Heart left ventricle (tissue), 16 donors: ENCODE measurements at regions not wholly inside any gene's neighbourhood (a gene's known extent, or its start where the extent isn't known, plus 50 kb on each side); places are given as distances from the start of the nearest gene placed in this dataset.
A peak's percentile ranks its signal among the peaks of the same experiment; 100 is the strongest.

ENCODE experiments used
- ATAC-seq, 4 donors: fragments of 200-7000 bp; cut with Tn5 transposase; one replicate each; pipeline ENCODE4 v1.9.1; 2020 to 2022; ENCODE audit warnings: moderate library complexity in 4 of 4, mild to moderate bottlenecking in 3 of 4, moderate number of reproducible peaks in 1 of 4
- DNase-seq, 5 donors: peaks; one replicate each; pipeline ENCODE4 v3.0.0-alpha.2; 2020
- H3K27ac ChIP-seq, 12 donors: fragments of 200-600 bp; sonication (generic) in 4 of 12; one replicate each; pipeline versions ENCODE4 v1.5.0 to v1.8.0; 2016 to 2022; ENCODE audit warnings: mild to moderate bottlenecking in 2 of 12
- H3K27me3 ChIP-seq, 9 donors: fragments of 200-600 bp; sonication (generic) in 2 of 9; one replicate each; pipeline versions ENCODE4 v1.5.1 to v1.8.0; 2016 to 2022; ENCODE audit warnings: mild to moderate bottlenecking in 3 of 9
- H3K36me3 ChIP-seq, 9 donors: fragments of 200-600 bp; sonication (generic) in 2 of 9; one replicate each; pipeline versions ENCODE4 v1.5.0 to v1.8.0; 2018 to 2022; ENCODE audit warnings: mild to moderate bottlenecking in 2 of 9
- H3K4me1 ChIP-seq, 12 donors: fragments of 200-600 bp; sonication (generic) in 4 of 12; one replicate each; pipeline versions ENCODE4 v1.5.0 to v1.8.0; 2016 to 2022; ENCODE audit warnings: mild to moderate bottlenecking in 3 of 12
- H3K4me3 ChIP-seq, 12 donors: fragments of 200-600 bp; sonication (generic) in 4 of 12; one replicate each; pipeline versions ENCODE4 v1.5.0 to v1.8.0; 2017 to 2022; ENCODE audit warnings: mild to moderate bottlenecking in 9 of 12, moderate library complexity in 4 of 12
- H3K9me3 ChIP-seq, 12 donors: fragments of 200-600 bp; sonication (generic) in 4 of 12; one replicate each; pipeline versions ENCODE4 v1.5.0 to v1.8.0; 2016 to 2022; ENCODE audit warnings: mild to moderate bottlenecking in 1 of 12
- CTCF ChIP-seq, 12 donors: fragments of 200-600 bp; sonication (generic) in 4 of 12; IDR thresholded peaks; one replicate each; pipeline versions ENCODE4 v1.5.0 to v1.8.0; 2018 to 2022; ENCODE audit warnings: antibody characterized with exemption in 12 of 12, mild to moderate bottlenecking in 5 of 12
- POLR2A ChIP-seq, 2 donors: fragments of 450-650 bp; IDR thresholded peaks; one replicate each; pipeline ENCODE4 v1.6.1; 2017; ENCODE audit warnings: antibody characterized with exemption in 2 of 2, mild to moderate bottlenecking in 2 of 2, moderate library complexity in 2 of 2
- WGBS, 4 donors: extraction: QIAGEN DNeasy Blood & Tissue Kit in 2 of 4; methylation state at CpG; one replicate each; pipeline versions ENCODE4 v1.1.5 to v1.1.7; 2013 to 2018; 5-methylcytosine and 5-hydroxymethylcytosine counted together
- intact Hi-C, 10 donors: fragments of 100-400 bp; cut with DNase I; formaldehyde crosslinking; loops; one replicate each; pipeline versions ENCODE4 v1.11.1 to v1.14.2; 2022
- donor health status: ischemic (EF 13 %, LVEDD 7.1; RV severe dilation, severe dysfunction).
- donor health status: healthy with polysubstance abuse.
- donor health status: DM: no; HTN: yes; CAD: no.
- donor health status: DM: no; HTN: no; CAD: no.
- donor health status: ischemic (EF 25% LVEDD 6.9; RV normal size, moderate dysfunction).
- donor health status: ischemic (EF 25% LVEDD 5.7; RV mildly dilated, moderate dysfunction).
- donor health status: healthy.
- donor health status: DM: yes; HTN: yes; CAD: no.
- donor health status: ischemic (EF 35%, LVEDD 5.7; RV mildly dilated, moderate dysfunction).
- donor health status: nonischemic (EF 11% LVEDD 7.7; RV severe dilation, severe dysfunction).
- donor health status: DM: yes; HTN: yes; CAD: no.
- donor health status: PGD.
- donor health status: ischemic (EF 29% LVEDD 5.4; RV normal size, mild dysfunction).
- donor health status: nonischemic (EF 23%, LVEDD 6.1; RV moderate dilation, normal function).

- no peaks in the 10 kb centered on the region for H3K36me3 ChIP-seq
- DNase-seq (peak in 1 of 5 donors; percentile 44), ATAC-seq (no peak)
- WGBS, 4 donors, result 82 to 90% (median 84%) methylated on average over 2 to 24 of the region's 24 CpGs
- no peak overlapping the region for H3K4me3 ChIP-seq
- H3K27me3 ChIP-seq, result no peaks in the 10 kb centered on the region
- intact Hi-C loops, result no loop called here
- TF ChIP-seq CTCF (IDR thresholded peaks at IDR 0.05), result no peak
- no peak for TF ChIP-seq POLR2A (IDR thresholded peaks at IDR 0.05)
- no peaks in the 10 kb centered on the region for H3K4me1 ChIP-seq
- peaks cover 0 to 35% (median 8%) of the 10 kb centered on the region in 12 donors for H3K9me3 ChIP-seq
- H3K27ac ChIP-seq, result no peak overlapping the region
These were observed 658.6 kb downstream of the GRXCR1 start for GRCh38 chr4:43550981-43551627.

- no peak for TF ChIP-seq CTCF (IDR thresholded peaks at IDR 0.05)
- Histone ChIP-seq H3K9me3 (peaks cover 0 to 47% (median 6%) of the 10 kb centered on the region in 12 donors), H3K4me1 (no peaks in the 10 kb centered on the region), H3K36me3 (no peaks in the 10 kb centered on the region), H3K27me3 (no peaks in the 10 kb centered on the region), H3K4me3 (no peak overlapping the region), H3K27ac (no peak overlapping the region)
- DNase-seq (no peak), ATAC-seq (no peak)
- intact Hi-C loops, result no loop called here
- 83 to 89% (median 85%) methylated on average over 1 of the region's 1 CpG for WGBS, 4 donors
These were observed 663.7 kb downstream of the GRXCR1 start for GRCh38 chr4:43556262-43556661.

GRCh38 chr4:43560047-43560446 is 667.5 kb downstream of the GRXCR1 start:
- Histone ChIP-seq H3K9me3 (peaks cover 0 to 21% (median 0%) of the 10 kb centered on the region in 12 donors), H3K27ac (no peak overlapping the region), H3K4me1 (no peaks in the 10 kb centered on the region), H3K4me3 (no peak overlapping the region), H3K36me3 (no peaks in the 10 kb centered on the region), H3K27me3 (no peaks in the 10 kb centered on the region)
- intact Hi-C loops, result no loop called here
- DNase-seq, result no peak
- WGBS, 4 donors, result 86 to 96% (median 92%) methylated on average over 1 of the region's 1 CpG
- no peak for ATAC-seq
- TF ChIP-seq CTCF (IDR thresholded peaks at IDR 0.05) (no peak), POLR2A (IDR thresholded peaks at IDR 0.05) (no peak)

- no peak overlapping the region for H3K27ac ChIP-seq
- DNase-seq (no peak), ATAC-seq (no peak)
- intact Hi-C loops, result no loop called here
- no peak overlapping the region for H3K4me3 ChIP-seq
- TF ChIP-seq POLR2A (IDR thresholded peaks at IDR 0.05) (no peak), CTCF (IDR thresholded peaks at IDR 0.05) (no peak)
- H3K27me3 ChIP-seq, result no peaks in the 10 kb centered on the region
- H3K9me3 ChIP-seq, result peaks cover 0 to 4% (median 0%) of the 10 kb centered on the region in 12 donors
- 48 to 60% (median 55%) methylated on average over 1 of the region's 1 CpG for WGBS, 4 donors
- H3K36me3 ChIP-seq, result no peaks in the 10 kb centered on the region
- no peaks in the 10 kb centered on the region for H3K4me1 ChIP-seq
These were observed 671.6 kb downstream of the GRXCR1 start for GRCh38 chr4:43564107-43564506.
